ENCODE measurements at regions not wholly inside any gene's neighbourhood (a gene's known extent, or its start where the extent isn't known, plus 50 kb on each side); places are given as distances from the start of the nearest gene placed in this dataset.

DNA sequence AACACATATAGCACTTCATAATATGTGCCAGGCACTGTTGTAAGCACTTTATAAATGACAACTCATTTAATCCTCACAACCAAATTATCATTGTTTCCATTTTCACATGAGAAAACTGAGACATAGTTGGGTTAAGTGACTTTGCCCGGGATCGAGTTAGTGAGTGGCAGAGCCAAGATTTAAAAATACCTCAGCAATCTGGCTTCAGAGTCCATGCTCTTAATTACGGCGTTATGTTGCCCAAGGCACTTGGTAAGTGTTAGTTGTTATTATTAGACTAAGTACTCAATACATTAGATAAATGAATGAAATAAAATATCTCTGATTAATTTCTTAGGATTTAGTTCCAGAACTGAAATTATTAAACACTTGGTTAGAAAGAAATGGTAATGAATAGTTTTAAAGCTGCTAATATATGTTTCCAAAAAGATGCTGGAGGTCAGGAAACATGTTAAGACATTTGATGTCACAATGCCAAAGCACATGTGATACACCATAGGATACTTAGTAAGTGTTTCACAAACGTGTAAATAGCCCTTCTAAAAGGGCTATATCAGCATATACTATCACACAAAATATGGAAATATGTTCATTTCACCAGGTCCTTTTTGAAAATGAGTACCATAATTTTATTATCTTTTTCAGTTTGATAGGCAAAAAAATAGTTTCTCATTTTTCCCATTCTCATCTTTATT lies 301.9 kb downstream of the GPAT3 start:
- H3K27ac ChIP-seq, result no peak overlapping the region
- H3K4me1 ChIP-seq, result no peaks in the 10 kb centered on the region
- TF ChIP-seq CTCF (IDR thresholded peaks at IDR 0.05) (no peak), POLR2AphosphoS5 (IDR thresholded peaks at IDR 0.05; ENCODE audit: insufficient read depth in 1 of 2, low read depth in 1 of 2) (no peak), POLR2A (IDR thresholded peaks at IDR 0.05) (no peak)
- no peak for DNase-seq (ENCODE audit: extremely low spot score in 2 of 2)
- intact Hi-C loops (cut with DNase I), result no loop called here
- H3K27me3 ChIP-seq, result no peaks in the 10 kb centered on the region
- H3K9me3 ChIP-seq, result no peaks in the 10 kb centered on the region
- H3K36me3 ChIP-seq, result no peaks in the 10 kb centered on the region
- H3K4me3 ChIP-seq, result no peak overlapping the region

GRCh38 chr4:83833920-83834319 lies 298.0 kb downstream of the GPAT3 start:
- intact Hi-C loops (cut with DNase I), result no loop called here
- H3K4me3 ChIP-seq, result no peak overlapping the region
- no peaks in the 10 kb centered on the region for H3K9me3 ChIP-seq
- H3K36me3 ChIP-seq, result no peaks in the 10 kb centered on the region
- DNase-seq (ENCODE audit: extremely low spot score in 2 of 2), result no peak
- no peak overlapping the region for H3K27ac ChIP-seq
- TF ChIP-seq POLR2AphosphoS5 (IDR thresholded peaks at IDR 0.05; ENCODE audit: insufficient read depth in 1 of 2, low read depth in 1 of 2), result no peak
- H3K4me1 ChIP-seq, result no peaks in the 10 kb centered on the region
- no peaks in the 10 kb centered on the region for H3K27me3 ChIP-seq

GRCh38 chr4:83832110-83832825 lies 296.4 kb downstream of the GPAT3 start:
- H3K27me3 ChIP-seq, result no peaks in the 10 kb centered on the region
- H3K4me1 ChIP-seq, result no peaks in the 10 kb centered on the region
- H3K9me3 ChIP-seq, result no peaks in the 10 kb centered on the region
- H3K4me3 ChIP-seq, result no peak overlapping the region
- DNase-seq (ENCODE audit: extremely low spot score in 2 of 2), result no peak
- H3K27ac ChIP-seq, result no peak overlapping the region
- no peaks in the 10 kb centered on the region for H3K36me3 ChIP-seq
- TF ChIP-seq POLR2A (IDR thresholded peaks at IDR 0.05), result no peak
- TF ChIP-seq POLR2AphosphoS5 (IDR thresholded peaks at IDR 0.05; ENCODE audit: insufficient read depth in 1 of 2, low read depth in 1 of 2), result no peak
- no peak for TF ChIP-seq CTCF (IDR thresholded peaks at IDR 0.05)
- intact Hi-C loops (cut with DNase I), result no loop called here

GRCh38 chr4:83831588-83831987 lies 295.7 kb downstream of the GPAT3 start:
- no peak for DNase-seq (ENCODE audit: extremely low spot score in 2 of 2)
- no peak overlapping the region for H3K4me3 ChIP-seq

More at GRCh38 chr4:83831588-83831987, 295.7 kb downstream of the GPAT3 start:
- Histone ChIP-seq H3K9me3 (no peaks in the 10 kb centered on the region), H3K4me1 (no peaks in the 10 kb centered on the region), H3K27me3 (no peaks in the 10 kb centered on the region), H3K36me3 (no peaks in the 10 kb centered on the region), H3K27ac (no peak overlapping the region)
- intact Hi-C loops (cut with DNase I), result no loop called here
- TF ChIP-seq CTCF (IDR thresholded peaks at IDR 0.05) (no peak), POLR2AphosphoS5 (IDR thresholded peaks at IDR 0.05; ENCODE audit: insufficient read depth in 1 of 2, low read depth in 1 of 2) (no peak), POLR2A (IDR thresholded peaks at IDR 0.05) (no peak)

All from vagina (tissue), 2 donors.